HCT116 (cell line): ENCODE measurements at regions not wholly inside any gene's neighbourhood (a gene's known extent, or its start where the extent isn't known, plus 50 kb on each side); places are given as distances from the start of the nearest gene placed in this dataset.

Source experiments
- ATAC-seq: fragments of 200-7000 bp; cut with Tn5 transposase; 2 replicates; pipeline ENCODE4 v1.9.1; 2020; ENCODE audit warnings: mild to moderate bottlenecking, moderate library complexity
- BruUV-seq: library from RNA; stranded (reverse); fragments of 400-500 nt; replicated peaks from 2 replicates; lab custom pipeline; 2021; lab: Mats Ljungman, UMichigan
- CTCF ChIA-PET: fragments of 300-600 bp; sonication (Branson Sonifier 250); formaldehyde crosslinking; loops from one replicate; lab custom pipeline; 2021; ENCODE audit warnings: antibody characterized with exemption; lab: Charles Lee
- POLR2A ChIA-PET: fragments of 300-600, 350-600 bp; sonication (Branson Sonifier 250); formaldehyde crosslinking; loops from one replicate; lab custom pipeline; 2021; ENCODE audit warnings: antibody characterized with exemption; lab: Charles Lee
- RAD21 ChIA-PET, 2 experiments: fragments of 300-600 bp; sonication (Branson Sonifier 250); formaldehyde crosslinking; loops; one replicate each; lab custom pipeline; 2023; ENCODE audit warnings: low total read pairs in 2 of 2; ENCODE audit not compliant: uncharacterized antibody in 2 of 2, unreplicated experiment in 2 of 2, low non-redundant PET in 1 of 2; lab: Charles Lee
- DNase-seq: peaks from one replicate; pipeline ENCODE4 v3.0.0-alpha.2; 2010; ENCODE audit warnings: low read depth, low spot score
- H2AFZ ChIP-seq: fragments of 200-600 bp; shearing (Covaris generic), sonication (generic); 2 replicates; pipeline ENCODE4 v1.6.1; 2017; ENCODE audit warnings: low read depth, mixed run types, mixed read lengths, antibody characterized with exemption, low read length; ENCODE audit not compliant: poor library complexity, severe bottlenecking
- H3K27ac ChIP-seq: 2 replicates; pipeline ENCODE4 v1.5.1; 2012; ENCODE audit warnings: low read depth, low read length
- H3K27me3 ChIP-seq: fragments of 200-600 bp; sonication (generic); 2 replicates; pipeline ENCODE4 v1.6.1; 2016; ENCODE audit warnings: mixed run types, low read length, mixed read lengths; ENCODE audit not compliant: insufficient read depth
- H3K36me3 ChIP-seq, 2 experiments: fragments of 200-500 bp in 1 of 2; fragments of 200-600 bp in 1 of 2; sonication (Bioruptor generic) in 1 of 2; sonication (generic) in 1 of 2; 2 replicates each; pipeline versions ENCODE4 v1.5.1 to v1.6.1; 2014 to 2016; ENCODE audit warnings: low read length in 2 of 2, inconsistent platforms in 1 of 2, mixed read lengths in 1 of 2, mixed run types in 1 of 2; ENCODE audit not compliant: insufficient read depth in 2 of 2, control insufficient read depth in 1 of 2
- H3K4me1 ChIP-seq, 2 experiments: fragments of 200-600 bp in 1 of 2; sonication (generic) in 1 of 2; 2 replicates each; pipeline versions ENCODE4 v1.5.1 to v1.6.1; 2012 to 2017; ENCODE audit warnings: low read length in 2 of 2, inconsistent platforms in 1 of 2, mild to moderate bottlenecking in 1 of 2, mixed read lengths in 1 of 2, mixed run types in 1 of 2, moderate library complexity in 1 of 2; ENCODE audit not compliant: insufficient read depth in 2 of 2, control insufficient read depth in 1 of 2
- H3K4me2 ChIP-seq: fragments of 200-600 bp; sonication (generic); 2 replicates; pipeline ENCODE4 v1.6.1; 2017; ENCODE audit warnings: mixed run types, low read length, mixed read lengths
- H3K4me3 ChIP-seq, 2 experiments: fragments of 200-600 bp in 1 of 2; sonication (generic) in 1 of 2; replicated peaks in 1 of 2; 2 replicates each; pipeline ENCODE4 v1.5.1; 2011 to 2016; ENCODE audit warnings: low read length in 2 of 2, control low read depth in 1 of 2, low read depth in 1 of 2, mild to moderate bottlenecking in 1 of 2, mixed read lengths in 1 of 2, mixed run types in 1 of 2
- H3K79me2 ChIP-seq: fragments of 200-600 bp; sonication (generic); 2 replicates; pipeline ENCODE4 v1.6.1; 2017; ENCODE audit warnings: mild to moderate bottlenecking, mixed run types, low read length, moderate library complexity, mixed read lengths; ENCODE audit not compliant: insufficient read depth
- H3K9ac ChIP-seq: fragments of 200-600 bp; sonication (generic); 2 replicates; pipeline ENCODE4 v1.6.1; 2016; ENCODE audit warnings: low read length, mixed read lengths
- H3K9me2 ChIP-seq: fragments of 200-600 bp; sonication (generic), shearing (Covaris generic); 2 replicates; pipeline ENCODE4 v1.6.1; 2017; ENCODE audit warnings: mixed run types, mild to moderate bottlenecking, moderate library complexity; ENCODE audit not compliant: insufficient read depth
- H3K9me3 ChIP-seq, 2 experiments: fragments of 200-500 bp in 1 of 2; fragments of 200-600 bp in 1 of 2; sonication (Bioruptor generic) in 1 of 2; sonication (generic) in 1 of 2; 2 replicates each; pipeline ENCODE4 v1.6.1; 2014 to 2017; ENCODE audit warnings: low read length in 2 of 2, mixed read lengths in 2 of 2, inconsistent platforms in 1 of 2, low read depth in 1 of 2, mild to moderate bottlenecking in 1 of 2, mixed run types in 1 of 2, moderate library complexity in 1 of 2; ENCODE audit not compliant: control insufficient read depth in 1 of 2, insufficient read depth in 1 of 2
- H4K20me1 ChIP-seq: fragments of 200-600 bp; sonication (generic), shearing (Covaris generic); 2 replicates; pipeline ENCODE4 v1.6.1; 2017; ENCODE audit warnings: mixed run types, mild to moderate bottlenecking, moderate library complexity; ENCODE audit not compliant: insufficient read depth
- ATF3 ChIP-seq: IDR thresholded peaks from 2 replicates; pipeline ENCODE4 v1.6.1; 2012
- CEBPB ChIP-seq: IDR thresholded peaks from 2 replicates; pipeline ENCODE4 v1.6.1; 2012; ENCODE audit warnings: low read depth
- CTCF ChIP-seq, 3 experiments: fragments of 200-600 bp in 1 of 3; sonication (generic) in 1 of 3; IDR thresholded peaks in 2 of 3; conservative IDR thresholded peaks in 1 of 3; 2 replicates each; pipeline ENCODE4 v1.5.1; 2012 to 2017; ENCODE audit warnings: low read depth in 2 of 3, low read length in 2 of 3, antibody characterized with exemption in 1 of 3, borderline replicate concordance in 1 of 3, control low read depth in 1 of 3, mild to moderate bottlenecking in 1 of 3, mixed read lengths in 1 of 3, mixed run types in 1 of 3, moderate library complexity in 1 of 3; ENCODE audit not compliant: insufficient read depth in 1 of 3
- EGR1 ChIP-seq: IDR thresholded peaks from 2 replicates; pipeline ENCODE4 v1.6.1; 2012; ENCODE audit warnings: low read depth
- ELF1 ChIP-seq: IDR thresholded peaks from 2 replicates; pipeline ENCODE4 v1.6.1; 2012; ENCODE audit warnings: low read depth, borderline replicate concordance
- EZH2phosphoT487 ChIP-seq: fragments of 200-600 bp; IDR thresholded peaks from 2 replicates; pipeline ENCODE4 v1.6.1; 2018; ENCODE audit warnings: antibody characterized with exemption, borderline replicate concordance
- FOSL1 ChIP-seq: IDR thresholded peaks from 2 replicates; pipeline ENCODE4 v1.6.1; 2012; ENCODE audit warnings: low read depth
- JUND ChIP-seq: IDR thresholded peaks from 2 replicates; pipeline ENCODE4 v1.6.1; 2012
- MAX ChIP-seq: IDR thresholded peaks from 2 replicates; pipeline ENCODE4 v1.6.1; 2012
- RAD21 ChIP-seq: IDR thresholded peaks from 2 replicates; pipeline ENCODE4 v1.6.1; 2012; ENCODE audit warnings: low read depth, mild to moderate bottlenecking
- SIN3A ChIP-seq: IDR thresholded peaks from 2 replicates; pipeline ENCODE4 v1.6.1; 2012; ENCODE audit warnings: low read depth
- SP1 ChIP-seq: IDR thresholded peaks from 2 replicates; pipeline ENCODE4 v1.6.1; 2012; ENCODE audit warnings: low read depth
- SRF ChIP-seq: IDR thresholded peaks from 2 replicates; pipeline ENCODE4 v1.6.1; 2012; ENCODE audit warnings: low read depth
- TCF7L2 ChIP-seq: IDR thresholded peaks from 2 replicates; pipeline ENCODE4 v1.7.0; 2011; ENCODE audit warnings: borderline replicate concordance, inconsistent platforms; ENCODE audit not compliant: insufficient read depth, insufficient read length; ENCODE audit errors: extremely low read depth
- ZFX ChIP-seq: fragments of 450-650 bp; IDR thresholded peaks from 2 replicates; pipeline ENCODE4 v1.6.1; 2017
- intact Hi-C: fragments of 100-400 bp; cut with micrococcal nuclease; formaldehyde crosslinking; loops from 2 replicates; pipeline ENCODE4 v1.10.0; 2022

GRCh38 chr1:22221233-22221780, 78.4 kb upstream of the WNT4 start:
- Histone ChIP-seq H3K9ac (no peak overlapping the region), H3K4me1 (peaks cover 6% of the 10 kb centered on the region in 2 experiments; a peak in 2 of 4 replicates), H3K4me3 (no peak overlapping the region), H2AFZ (no peak overlapping the region), H3K79me2 (no peaks in the 10 kb centered on the region), H3K27ac (no peak overlapping the region), H4K20me1 (no peaks in the 10 kb centered on the region), H3K9me2 (no peaks in the 10 kb centered on the region), H3K9me3 (no peaks in the 10 kb centered on the region), H3K4me2 (no peak overlapping the region), H3K36me3 (no peaks in the 10 kb centered on the region), H3K27me3 (no peaks in the 10 kb centered on the region)
- ChIA-PET POLR2A (no interaction called here), RAD21 (no interaction called here), CTCF (no interaction called here)
- TF ChIP-seq RAD21, result no peak
- no peak for TF ChIP-seq EZH2phosphoT487
- no peak for TF ChIP-seq JUND
- DNase-seq (no peak), ATAC-seq (no peak)
- no TSS peak for BruUV-seq
- intact Hi-C loops, result no loop called here

GRCh38 chr1:22222723-22223122, 79.8 kb upstream of the WNT4 start:
- Histone ChIP-seq H3K9ac (no peak overlapping the region), H3K79me2 (no peaks in the 10 kb centered on the region), H3K27ac (no peak overlapping the region), H2AFZ (no peak overlapping the region), H3K4me2 (no peak overlapping the region), H3K4me3 (no peak overlapping the region), H4K20me1 (no peaks in the 10 kb centered on the region), H3K4me1 (peaks cover 5% of the 10 kb centered on the region in 2 experiments; a peak in 2 of 4 replicates), H3K9me2 (no peaks in the 10 kb centered on the region), H3K27me3 (no peaks in the 10 kb centered on the region), H3K9me3 (no peaks in the 10 kb centered on the region), H3K36me3 (no peaks in the 10 kb centered on the region)
- ChIA-PET POLR2A (no interaction called here), CTCF (no interaction called here), RAD21 (no interaction called here)
- intact Hi-C loops, result no loop called here
- BruUV-seq, result no TSS peak
- TF ChIP-seq MAX (no peak), ATF3 (no peak), ELF1 (no peak), EGR1 (no peak), RAD21 (no peak), CEBPB (no peak), CTCF (IDR thresholded peaks at IDR 0.05 in 2 of 3, conservative IDR thresholded peaks at IDR 0.05 in 1 of 3; ENCODE audit: borderline replicate concordance in 1 of 3, insufficient read depth in 1 of 3, low read depth in 2 of 3, low read length in 2 of 3) (no peak), SIN3A (no peak), FOSL1 (no peak), SP1 (no peak), ZFX (no peak), SRF (no peak), TCF7L2 (no peak)
- ATAC-seq, result no peak
- DNase-seq, result no peak
